ENCODE measurements at regions not wholly inside any gene's neighbourhood (a gene's known extent, or its start where the extent isn't known, plus 50 kb on each side); places are given as distances from the start of the nearest gene placed in this dataset.

DNA sequence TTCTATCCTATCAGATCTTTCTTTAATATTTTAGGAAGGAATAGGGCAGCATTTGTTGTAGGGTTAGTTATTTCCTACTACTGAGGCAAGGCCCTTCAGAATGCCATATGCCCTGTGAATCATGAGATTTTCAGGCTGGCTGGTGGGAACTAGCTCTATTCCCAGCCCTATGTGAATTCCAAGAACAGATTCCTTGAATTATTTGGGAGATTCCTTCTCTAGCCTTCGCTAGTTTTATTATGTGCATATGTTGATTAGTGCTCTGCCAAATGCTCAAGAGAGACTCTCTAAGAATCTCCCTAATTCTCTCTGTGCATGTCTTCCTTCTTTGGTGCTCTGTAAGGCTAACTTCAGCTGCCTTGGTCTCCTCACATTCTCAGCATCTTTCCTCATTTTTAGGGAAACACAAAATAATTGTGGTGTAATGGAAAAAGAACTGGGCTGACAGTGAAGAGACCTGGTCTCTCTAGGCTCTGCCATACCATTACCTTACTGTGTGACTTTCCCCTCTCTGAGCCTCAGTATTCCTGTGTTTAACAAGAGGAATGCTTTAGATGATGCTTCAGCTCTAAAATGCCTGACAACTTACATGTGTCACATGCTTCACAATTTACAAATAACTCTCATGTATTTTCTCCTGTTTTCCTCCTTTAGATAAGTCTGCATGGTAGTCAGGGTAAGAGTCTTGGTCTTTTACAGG is 79.7 kb downstream of the VMA21 start:
- Histone ChIP-seq H3K27me3 (replicated peaks; ENCODE audit: control insufficient read depth, insufficient read depth, low read length) (no peaks in the 10 kb centered on the region), H3K36me3 (ENCODE audit: control insufficient read depth, insufficient read depth, low read length) (no peaks in the 10 kb centered on the region), H3K4me3 (replicated peaks; ENCODE audit: low read depth, low read length) (no peak overlapping the region)
- TF ChIP-seq, protein P1, sequence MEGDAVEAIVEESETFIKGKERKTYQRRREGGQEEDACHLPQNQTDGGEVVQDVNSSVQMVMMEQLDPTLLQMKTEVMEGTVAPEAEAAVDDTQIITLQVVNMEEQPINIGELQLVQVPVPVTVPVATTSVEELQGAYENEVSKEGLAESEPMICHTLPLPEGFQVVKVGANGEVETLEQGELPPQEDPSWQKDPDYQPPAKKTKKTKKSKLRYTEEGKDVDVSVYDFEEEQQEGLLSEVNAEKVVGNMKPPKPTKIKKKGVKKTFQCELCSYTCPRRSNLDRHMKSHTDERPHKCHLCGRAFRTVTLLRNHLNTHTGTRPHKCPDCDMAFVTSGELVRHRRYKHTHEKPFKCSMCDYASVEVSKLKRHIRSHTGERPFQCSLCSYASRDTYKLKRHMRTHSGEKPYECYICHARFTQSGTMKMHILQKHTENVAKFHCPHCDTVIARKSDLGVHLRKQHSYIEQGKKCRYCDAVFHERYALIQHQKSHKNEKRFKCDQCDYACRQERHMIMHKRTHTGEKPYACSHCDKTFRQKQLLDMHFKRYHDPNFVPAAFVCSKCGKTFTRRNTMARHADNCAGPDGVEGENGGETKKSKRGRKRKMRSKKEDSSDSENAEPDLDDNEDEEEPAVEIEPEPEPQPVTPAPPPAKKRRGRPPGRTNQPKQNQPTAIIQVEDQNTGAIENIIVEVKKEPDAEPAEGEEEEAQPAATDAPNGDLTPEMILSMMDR (IDR thresholded peaks at IDR 0.05; ENCODE audit: insufficient read depth, low read length, poor library complexity, severe bottlenecking), result no peak
- no peak for DNase-seq (ENCODE audit: extremely low read depth, insufficient read length)

DNA sequence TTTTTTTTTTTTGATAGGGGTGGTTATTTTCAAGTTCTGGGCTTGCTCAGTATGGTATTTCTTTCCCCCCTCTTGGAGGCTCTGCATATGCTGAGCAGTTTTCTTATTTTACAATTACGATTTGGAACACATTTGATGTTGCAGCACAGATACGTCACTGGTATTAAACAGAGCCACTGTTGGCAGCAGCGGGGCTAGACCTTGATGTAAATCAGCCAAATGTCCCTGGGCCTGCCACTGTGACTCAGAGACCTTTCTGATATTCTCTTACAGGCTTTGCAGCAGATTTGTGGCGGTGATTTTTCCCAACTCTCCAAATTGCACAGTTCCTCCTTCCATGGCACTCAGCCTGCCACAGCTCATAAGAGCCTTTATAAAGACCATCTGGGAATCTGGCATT is 81.1 kb downstream of the VMA21 start:
- TF ChIP-seq, protein P1 (IDR thresholded peaks at IDR 0.05; ENCODE audit: insufficient read depth, low read length, poor library complexity, severe bottlenecking), result no peak
- DNase-seq (ENCODE audit: extremely low read depth, insufficient read length), result no peak
- no peaks in the 10 kb centered on the region for H3K27me3 ChIP-seq (replicated peaks; ENCODE audit: control insufficient read depth, insufficient read depth, low read length)
- H3K4me3 ChIP-seq (replicated peaks; ENCODE audit: low read depth, low read length), result no peak overlapping the region
- no peaks in the 10 kb centered on the region for H3K36me3 ChIP-seq (ENCODE audit: control insufficient read depth, insufficient read depth, low read length)

DNA sequence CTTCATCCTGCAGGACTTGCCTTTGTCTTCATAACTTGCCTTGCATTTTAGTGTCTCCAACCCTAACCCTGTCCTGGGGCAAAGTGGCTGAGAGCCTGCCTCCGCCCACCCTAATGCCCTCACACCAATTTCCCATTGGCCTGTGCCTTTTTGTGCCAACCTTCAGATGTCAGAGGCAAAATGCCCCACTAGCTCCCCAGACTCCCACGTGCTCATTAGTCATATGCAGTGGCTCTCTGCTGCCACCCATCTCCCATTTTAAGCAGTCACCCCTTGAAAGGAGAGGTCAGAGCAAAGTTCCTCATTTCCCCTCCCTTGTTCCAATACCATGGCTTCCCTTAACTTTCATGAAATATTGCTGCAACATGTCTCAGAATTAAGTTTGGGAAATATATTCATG is 74.8 kb upstream of the PASD1 start:
- TF ChIP-seq, protein P1 (IDR thresholded peaks at IDR 0.05; ENCODE audit: insufficient read depth, low read length, poor library complexity, severe bottlenecking), result peak; percentile 60
- no peak for DNase-seq (ENCODE audit: extremely low read depth, insufficient read length)
- H3K4me3 ChIP-seq (replicated peaks; ENCODE audit: low read depth, low read length), result no peak overlapping the region
- no peaks in the 10 kb centered on the region for H3K27me3 ChIP-seq (replicated peaks; ENCODE audit: control insufficient read depth, insufficient read depth, low read length)
- H3K36me3 ChIP-seq (ENCODE audit: control insufficient read depth, insufficient read depth, low read length), result no peaks in the 10 kb centered on the region

DNA sequence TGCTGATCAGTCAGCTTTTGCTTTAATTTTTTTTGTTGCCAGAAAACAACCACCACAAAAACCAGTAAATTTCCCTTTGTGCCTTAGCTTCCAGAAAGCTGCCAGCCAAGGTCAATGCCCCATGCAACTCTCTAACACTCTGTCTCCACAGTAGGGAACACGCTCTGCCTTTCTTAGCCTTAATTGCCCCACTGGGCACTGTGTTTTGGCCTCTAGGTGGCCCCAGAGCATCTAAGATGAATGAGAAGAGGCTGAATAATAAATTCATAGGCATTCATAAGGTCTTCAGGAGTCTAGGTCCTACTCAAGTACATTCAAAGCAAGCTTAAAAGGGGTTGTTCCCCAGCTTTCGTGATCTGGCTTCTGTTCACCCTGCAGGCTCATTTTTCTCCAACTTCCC is 57.7 kb upstream of the PASD1 start:
- Histone ChIP-seq H3K27me3 (replicated peaks; ENCODE audit: control insufficient read depth, insufficient read depth, low read length) (no peaks in the 10 kb centered on the region), H3K4me3 (replicated peaks; ENCODE audit: low read depth, low read length) (no peak overlapping the region), H3K36me3 (ENCODE audit: control insufficient read depth, insufficient read depth, low read length) (no peaks in the 10 kb centered on the region)
- TF ChIP-seq, protein P1 (IDR thresholded peaks at IDR 0.05; ENCODE audit: insufficient read depth, low read length, poor library complexity, severe bottlenecking), result peak; percentile 64
- no peak for DNase-seq (ENCODE audit: extremely low read depth, insufficient read length)

DNA sequence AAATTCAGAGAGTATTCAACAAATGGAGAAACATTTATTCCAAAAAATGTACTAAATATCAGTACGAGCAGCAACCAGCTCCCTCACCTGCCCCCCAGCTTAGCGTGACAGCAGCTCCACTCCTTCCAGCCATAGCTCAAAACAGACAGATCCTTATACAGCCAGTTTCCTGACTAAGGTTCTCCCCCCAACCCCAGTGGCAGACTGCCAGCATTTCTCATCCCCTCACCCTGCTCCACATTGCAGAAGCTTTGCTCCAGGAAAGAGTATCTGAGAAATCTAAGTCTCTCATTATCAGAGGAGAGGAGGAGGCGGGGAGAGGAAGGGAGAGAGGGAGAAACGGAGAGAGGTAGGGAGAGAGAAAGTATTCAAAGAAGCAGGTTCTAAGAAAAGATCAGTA is 53.3 kb upstream of the PASD1 start:
- H3K27me3 ChIP-seq (replicated peaks; ENCODE audit: control insufficient read depth, insufficient read depth, low read length), result no peaks in the 10 kb centered on the region
- TF ChIP-seq, protein P1 (IDR thresholded peaks at IDR 0.05; ENCODE audit: insufficient read depth, low read length, poor library complexity, severe bottlenecking), result no peak
- no peak overlapping the region for H3K4me3 ChIP-seq (replicated peaks; ENCODE audit: low read depth, low read length)
- DNase-seq (ENCODE audit: extremely low read depth, insufficient read length), result no peak
- H3K36me3 ChIP-seq (ENCODE audit: control insufficient read depth, insufficient read depth, low read length), result no peaks in the 10 kb centered on the region

DNA sequence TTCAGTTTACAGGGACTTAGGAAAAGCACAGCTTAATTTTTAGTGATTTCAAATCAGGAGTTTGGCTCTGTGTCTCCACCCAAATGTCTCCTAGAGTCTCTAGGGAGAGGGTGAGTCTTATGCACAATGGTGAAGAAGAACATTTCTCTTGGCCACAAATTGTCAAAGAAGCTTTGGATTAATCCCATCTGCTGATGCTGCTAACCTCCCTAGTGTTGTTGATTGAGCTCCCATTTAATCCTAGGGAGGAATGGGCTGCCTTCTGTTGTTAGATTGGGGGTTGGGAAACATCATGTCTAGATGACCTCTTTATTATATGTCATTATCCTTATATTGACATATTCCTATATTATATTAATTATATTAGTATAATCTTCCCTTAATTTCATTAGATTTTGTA is 50.0 kb upstream of the PASD1 start:
- no peak for DNase-seq (ENCODE audit: extremely low read depth, insufficient read length)
- no peak overlapping the region for H3K4me3 ChIP-seq (replicated peaks; ENCODE audit: low read depth, low read length)
- no peaks in the 10 kb centered on the region for H3K36me3 ChIP-seq (ENCODE audit: control insufficient read depth, insufficient read depth, low read length)
- no peaks in the 10 kb centered on the region for H3K27me3 ChIP-seq (replicated peaks; ENCODE audit: control insufficient read depth, insufficient read depth, low read length)
- TF ChIP-seq, protein P1 (IDR thresholded peaks at IDR 0.05; ENCODE audit: insufficient read depth, low read length, poor library complexity, severe bottlenecking), result no peak
